ENCODE measurements at regions not wholly inside any gene's neighbourhood (a gene's known extent, or its start where the extent isn't known, plus 50 kb on each side); places are given as distances from the start of the nearest gene placed in this dataset.
"Not testable (repeated sequence)": the region's sequence is repeated elsewhere in the genome, so short reads cannot be mapped to it uniquely, and the experiment has no call there.

- H3K36me3 ChIP-seq: no peaks in the 10 kb centered on the region
- no peak overlapping the region for H3K27ac ChIP-seq
- no peak overlapping the region for H3K4me3 ChIP-seq
- H3K9me3 ChIP-seq: no peaks in the 10 kb centered on the region
- peaks cover 0 to 28% of the 10 kb centered on the region in 2 donors for H3K4me1 ChIP-seq
- no peak for DNase-seq (ENCODE audit: low spot score)
- TF ChIP-seq CTCF (IDR thresholded peaks at IDR 0.05): no peak
- H3K27me3 ChIP-seq: no peaks in the 10 kb centered on the region
Observed at GRCh38 chr4:26052663-26053541, 138.9 kb downstream of the SMIM20 start.

- DNase-seq (ENCODE audit: low spot score): no peak
- Histone ChIP-seq H3K27ac (no peak overlapping the region), H3K4me1 (peaks cover 0 to 19% of the 10 kb centered on the region in 2 donors), H3K4me3 (no peak overlapping the region), H3K9me3 (no peaks in the 10 kb centered on the region), H3K27me3 (no peaks in the 10 kb centered on the region), H3K36me3 (no peaks in the 10 kb centered on the region)
- no peak for TF ChIP-seq CTCF (IDR thresholded peaks at IDR 0.05)
Observed at GRCh38 chr4:26053761-26054160, 139.7 kb downstream of the SMIM20 start.

- DNase-seq (ENCODE audit: low spot score): no peak
- no peak overlapping the region for H3K4me3 ChIP-seq
- H3K27me3 ChIP-seq: no peaks in the 10 kb centered on the region
Observed at GRCh38 chr4:26055855-26056254, 141.8 kb downstream of the SMIM20 start.

GRCh38 chr4:26056406-26056805, 142.4 kb downstream of the SMIM20 start:
- DNase-seq (ENCODE audit: low spot score): no peak
- Histone ChIP-seq H3K4me1 (peaks cover 0 to under 1% of the 10 kb centered on the region in 2 donors), H3K27me3 (no peaks in the 10 kb centered on the region), H3K4me3 (no peak overlapping the region), H3K9me3 (no peaks in the 10 kb centered on the region), H3K27ac (no peak overlapping the region), H3K36me3 (no peaks in the 10 kb centered on the region)
- TF ChIP-seq CTCF (IDR thresholded peaks at IDR 0.05): no peak

More at GRCh38 chr4:26055855-26056254, 141.8 kb downstream of the SMIM20 start:
- H3K9me3 ChIP-seq: no peaks in the 10 kb centered on the region
- peaks cover 0 to 6% of the 10 kb centered on the region in 2 donors for H3K4me1 ChIP-seq
- no peak for TF ChIP-seq CTCF (IDR thresholded peaks at IDR 0.05)
- H3K27ac ChIP-seq: no peak overlapping the region
- no peaks in the 10 kb centered on the region for H3K36me3 ChIP-seq

GRCh38 chr4:26057839-26058238, 143.8 kb downstream of the SMIM20 start:
- DNase-seq (ENCODE audit: low spot score); H3K36me3 ChIP-seq; H3K27ac ChIP-seq; H3K4me3 ChIP-seq; H3K4me1 ChIP-seq; H3K9me3 ChIP-seq; H3K27me3 ChIP-seq: not testable (repeated sequence)

GRCh38 chr4:26058537-26058936, 144.5 kb downstream of the SMIM20 start:
- TF ChIP-seq CTCF (IDR thresholded peaks at IDR 0.05): no peak
- no peaks in the 10 kb centered on the region for H3K4me1 ChIP-seq
- DNase-seq (ENCODE audit: low spot score): no peak
- no peaks in the 10 kb centered on the region for H3K27me3 ChIP-seq
- H3K4me3 ChIP-seq: no peak overlapping the region
- H3K9me3 ChIP-seq: no peaks in the 10 kb centered on the region
- no peak overlapping the region for H3K27ac ChIP-seq
- no peaks in the 10 kb centered on the region for H3K36me3 ChIP-seq
